CD14-positive monocyte (primary cell): ENCODE measurements at regions not wholly inside any gene's neighbourhood (a gene's known extent, or its start where the extent isn't known, plus 50 kb on each side); places are given as distances from the start of the nearest gene placed in this dataset.
"Not testable (repeated sequence)": the region's sequence is repeated elsewhere in the genome, so short reads cannot be mapped to it uniquely, and the experiment has no call there.

Experiments
- DNase-seq, 3 donors: peaks; one replicate each; pipeline ENCODE4 v3.0.0-alpha.2; 2011 to 2022
- H2AFZ ChIP-seq: 2 replicates; pipeline ENCODE4 v1.6.0; 2012; ENCODE audit warnings: mild to moderate bottlenecking, low read depth, low read length, inconsistent platforms; ENCODE audit not compliant: insufficient read depth, poor library complexity, severe bottlenecking
- H3K27ac ChIP-seq, 2 donors: 1 replicate in 1 of 2; 2 replicates in 1 of 2; pipeline ENCODE4 v1.5.1; 2012 to 2013; ENCODE audit warnings: low read length in 2 of 2, control low read depth in 1 of 2, inconsistent platforms in 1 of 2, low read depth in 1 of 2, mild to moderate bottlenecking in 1 of 2
- H3K27me3 ChIP-seq, 2 donors: one replicate each; pipeline versions ENCODE4 v1.6.0 to v1.6.1; 2011 to 2013; ENCODE audit warnings: low read length in 2 of 2; ENCODE audit not compliant: control insufficient read depth in 2 of 2, insufficient read depth in 2 of 2
- H3K36me3 ChIP-seq, 2 donors: replicated peaks in 1 of 2; 1 replicate in 1 of 2; 2 replicates in 1 of 2; pipeline versions ENCODE4 v1.5.1 to v1.6.1; 2012 to 2013; ENCODE audit warnings: low read length in 2 of 2, control low read depth in 1 of 2, inconsistent platforms in 1 of 2, mild to moderate bottlenecking in 1 of 2; ENCODE audit not compliant: insufficient read depth in 2 of 2, control insufficient read depth in 1 of 2
- H3K4me1 ChIP-seq, 2 donors: 1 replicate in 1 of 2; 2 replicates in 1 of 2; pipeline versions ENCODE4 v1.5.1 to v1.6.1; 2012 to 2013; ENCODE audit warnings: low read length in 2 of 2, control low read depth in 1 of 2, inconsistent platforms in 1 of 2, mild to moderate bottlenecking in 1 of 2, moderate library complexity in 1 of 2; ENCODE audit not compliant: insufficient read depth in 2 of 2, control insufficient read depth in 1 of 2
- H3K4me2 ChIP-seq: replicated peaks from 2 replicates; pipeline ENCODE3; 2012; ENCODE audit warnings: low read length, moderate library complexity, mild to moderate bottlenecking; ENCODE audit not compliant: poor library complexity, severe bottlenecking; ENCODE audit errors: extremely low read depth
- H3K4me3 ChIP-seq, 3 experiments: fragments of 200-600 bp in 1 of 3; sonication (generic) in 1 of 3; replicated peaks in 1 of 3; 1 replicate in 2 of 3; 2 replicates in 1 of 3; pipeline ENCODE4 v1.5.1; 2011 to 2013; ENCODE audit warnings: low read length in 3 of 3, mild to moderate bottlenecking in 3 of 3, control low read depth in 2 of 3, low read depth in 2 of 3, inconsistent platforms in 1 of 3, moderate library complexity in 1 of 3
- H3K79me2 ChIP-seq: 2 replicates; pipeline ENCODE4 v1.6.0; 2012; ENCODE audit warnings: mild to moderate bottlenecking, control low read depth, inconsistent platforms, low read length, moderate library complexity; ENCODE audit not compliant: insufficient read depth
- H3K9ac ChIP-seq: 2 replicates; pipeline ENCODE4 v1.6.0; 2017; ENCODE audit warnings: low read length, mild to moderate bottlenecking; ENCODE audit not compliant: insufficient read depth, poor library complexity, severe bottlenecking
- H3K9me3 ChIP-seq, 2 donors: replicated peaks in 1 of 2; 1 replicate in 1 of 2; 2 replicates in 1 of 2; pipeline versions ENCODE4 v1.5.1 to v1.6.1; 2012 to 2013; ENCODE audit warnings: low read length in 2 of 2, control low read depth in 1 of 2; ENCODE audit not compliant: control insufficient read depth in 1 of 2, insufficient read depth in 1 of 2
- H4K20me1 ChIP-seq: 2 replicates; pipeline ENCODE4 v1.6.0; 2012; ENCODE audit warnings: mild to moderate bottlenecking, low read length, control low read depth, moderate library complexity; ENCODE audit not compliant: insufficient read depth
- H3K27ac Mint-ChIP-seq, 7 donors: one replicate each; pipeline ENCODE4 v1.8.0; 2020; ENCODE audit warnings: mild to moderate bottlenecking in 7 of 7, mixed read lengths in 7 of 7, moderate library complexity in 6 of 7, inconsistent platforms in 2 of 7
- H3K27me3 Mint-ChIP-seq, 3 donors: one replicate each; pipeline ENCODE4 v1.8.0; 2021 to 2022; ENCODE audit warnings: low read depth in 3 of 3, mild to moderate bottlenecking in 3 of 3, mixed read lengths in 3 of 3, moderate library complexity in 3 of 3, inconsistent platforms in 1 of 3
- H3K36me3 Mint-ChIP-seq, 2 donors: one replicate each; pipeline ENCODE4 v1.8.0; 2020; ENCODE audit warnings: mixed read lengths in 2 of 2, inconsistent platforms in 1 of 2, mild to moderate bottlenecking in 1 of 2
- H3K4me1 Mint-ChIP-seq: one replicate; pipeline ENCODE4 v1.8.0; 2020; ENCODE audit warnings: mild to moderate bottlenecking, mixed read lengths
- H3K4me3 Mint-ChIP-seq, 2 donors: one replicate each; pipeline ENCODE4 v1.8.0; 2020; ENCODE audit warnings: mild to moderate bottlenecking in 2 of 2, mixed read lengths in 2 of 2, moderate library complexity in 1 of 2
- H3K9me3 Mint-ChIP-seq, 7 donors: one replicate each; pipeline ENCODE4 v1.8.0; 2020 to 2022; ENCODE audit warnings: mixed read lengths in 7 of 7, mild to moderate bottlenecking in 6 of 7, moderate library complexity in 6 of 7, inconsistent platforms in 2 of 7
- WGBS: methylation state at CpG from one replicate; pipeline ENCODE4 v1.1.5; 2013; ENCODE audit warnings: missing lambda C conversion rate; ENCODE audit not compliant: insufficient coverage; 5-methylcytosine and 5-hydroxymethylcytosine counted together
- intact Hi-C, 2 donors: fragments of 100-400 bp; cut with micrococcal nuclease; formaldehyde crosslinking; loops; one replicate each; pipeline versions ENCODE4 v1.15.0 to v1.15.1; 2023
- TF ChIP-seq, protein P1 (sequence below): fragments of 200-600 bp; IDR thresholded peaks from one replicate; pipeline ENCODE4 v1.8.0; 2022; ENCODE audit warnings: antibody characterized with exemption, mild to moderate bottlenecking

DNA sequence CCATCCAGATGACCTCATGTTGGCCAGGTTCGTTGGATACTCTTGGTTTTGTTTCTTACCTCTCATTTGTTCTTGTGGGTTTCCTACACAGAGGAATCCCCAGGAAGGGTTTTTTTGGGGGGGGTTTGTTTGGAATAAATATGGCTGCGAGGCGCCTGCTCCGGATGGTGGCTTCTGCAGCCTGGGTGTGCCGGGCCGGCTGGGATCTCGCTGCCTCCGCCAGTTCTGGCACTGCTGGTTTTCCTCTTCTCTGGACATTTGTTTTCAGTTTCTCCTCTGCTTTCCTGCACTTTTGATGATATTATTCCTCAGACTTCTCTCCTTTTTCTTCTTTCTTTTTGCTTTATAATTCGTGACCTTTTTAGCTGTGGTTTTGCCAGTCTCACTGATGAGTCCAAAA is 187.4 kb downstream of the OR4M2 start:
- peaks cover 5% of the 10 kb centered on the region in 2 donors for H3K4me1 ChIP-seq
- intact Hi-C loops, result no loop called here
- H3K9ac ChIP-seq, result no peak overlapping the region
- H3K4me3 ChIP-seq, result no peak overlapping the region
- no peak for DNase-seq
- Mint-ChIP-seq H3K27me3 (peaks cover 0 to 2% (median 0%) of the 10 kb centered on the region in 3 donors), H3K4me3 (no peak overlapping the region), H3K36me3 (no peaks in the 10 kb centered on the region), H3K4me1 (no peaks in the 10 kb centered on the region), H3K9me3 (no peaks in the 10 kb centered on the region), H3K27ac (no peak overlapping the region)
- 97% methylated on average over 7 of the region's 9 CpGs for WGBS
- no peaks in the 10 kb centered on the region for H4K20me1 ChIP-seq
- H3K36me3 ChIP-seq, result no peaks in the 10 kb centered on the region
- H3K4me2 ChIP-seq, result no peak overlapping the region
- no peaks in the 10 kb centered on the region for H3K79me2 ChIP-seq
- H3K9me3 ChIP-seq, result no peaks in the 10 kb centered on the region
- H2AFZ ChIP-seq, result no peak overlapping the region
- H3K27ac ChIP-seq, result no peak overlapping the region
- no peaks in the 10 kb centered on the region for H3K27me3 ChIP-seq
- TF ChIP-seq, protein P1, sequence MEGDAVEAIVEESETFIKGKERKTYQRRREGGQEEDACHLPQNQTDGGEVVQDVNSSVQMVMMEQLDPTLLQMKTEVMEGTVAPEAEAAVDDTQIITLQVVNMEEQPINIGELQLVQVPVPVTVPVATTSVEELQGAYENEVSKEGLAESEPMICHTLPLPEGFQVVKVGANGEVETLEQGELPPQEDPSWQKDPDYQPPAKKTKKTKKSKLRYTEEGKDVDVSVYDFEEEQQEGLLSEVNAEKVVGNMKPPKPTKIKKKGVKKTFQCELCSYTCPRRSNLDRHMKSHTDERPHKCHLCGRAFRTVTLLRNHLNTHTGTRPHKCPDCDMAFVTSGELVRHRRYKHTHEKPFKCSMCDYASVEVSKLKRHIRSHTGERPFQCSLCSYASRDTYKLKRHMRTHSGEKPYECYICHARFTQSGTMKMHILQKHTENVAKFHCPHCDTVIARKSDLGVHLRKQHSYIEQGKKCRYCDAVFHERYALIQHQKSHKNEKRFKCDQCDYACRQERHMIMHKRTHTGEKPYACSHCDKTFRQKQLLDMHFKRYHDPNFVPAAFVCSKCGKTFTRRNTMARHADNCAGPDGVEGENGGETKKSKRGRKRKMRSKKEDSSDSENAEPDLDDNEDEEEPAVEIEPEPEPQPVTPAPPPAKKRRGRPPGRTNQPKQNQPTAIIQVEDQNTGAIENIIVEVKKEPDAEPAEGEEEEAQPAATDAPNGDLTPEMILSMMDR, result no peak

DNA sequence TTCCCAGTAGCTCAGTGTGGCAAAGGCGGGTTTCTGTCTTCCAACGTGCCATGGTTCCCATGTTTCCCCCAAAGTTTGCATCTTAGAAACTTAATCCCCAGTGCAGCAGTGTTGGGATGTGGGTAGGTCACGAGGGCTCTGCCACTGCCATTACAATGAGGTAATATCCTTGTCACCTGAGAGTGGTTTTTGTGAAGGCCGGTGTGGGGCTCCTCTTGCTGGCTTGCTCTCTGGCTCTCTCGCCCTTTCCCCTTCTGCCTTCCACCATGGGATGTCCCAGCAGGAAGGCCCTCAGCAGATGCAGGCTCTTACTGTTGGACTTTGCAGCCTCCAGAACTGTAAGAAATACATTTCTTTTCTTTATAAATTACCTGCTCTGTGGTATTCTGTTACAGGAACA is 187.9 kb downstream of the OR4M2 start:
- H3K4me3 ChIP-seq, H2AFZ ChIP-seq, DNase-seq, H3K27me3 Mint-ChIP-seq, H3K9me3 Mint-ChIP-seq, H3K4me2 ChIP-seq, H3K79me2 ChIP-seq, H4K20me1 ChIP-seq, H3K27ac ChIP-seq, H3K27me3 ChIP-seq, H3K36me3 ChIP-seq, H3K27ac Mint-ChIP-seq, H3K4me1 ChIP-seq, intact Hi-C loops, H3K9ac ChIP-seq, H3K4me3 Mint-ChIP-seq, H3K4me1 Mint-ChIP-seq, H3K9me3 ChIP-seq, H3K36me3 Mint-ChIP-seq: not testable (repeated sequence)
- WGBS, result 90% methylated on average over 2 of the region's 5 CpGs

DNA sequence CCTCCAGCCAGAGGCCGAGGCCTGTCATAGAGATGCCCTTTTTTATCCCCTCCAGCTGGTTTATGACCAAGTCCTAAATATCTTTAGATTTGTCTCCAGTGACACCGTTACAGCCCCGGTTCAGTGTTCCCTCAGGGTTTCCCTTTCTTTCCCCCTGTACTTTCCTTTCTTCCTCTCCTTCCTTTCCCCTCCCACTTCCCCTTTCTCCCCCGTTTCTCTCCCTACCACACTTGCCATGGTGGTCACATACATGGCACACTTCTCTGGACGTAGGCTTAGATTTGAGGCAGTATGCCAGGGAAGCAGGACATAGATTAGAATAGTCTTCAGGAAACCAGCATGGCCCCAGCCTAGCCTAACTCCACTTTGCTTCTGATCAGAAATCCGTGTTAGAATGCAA is 188.3 kb downstream of the OR4M2 start:
- H3K36me3 ChIP-seq, H3K4me3 ChIP-seq, H3K27me3 Mint-ChIP-seq, H3K36me3 Mint-ChIP-seq, H3K4me1 ChIP-seq, H3K79me2 ChIP-seq, H4K20me1 ChIP-seq, H3K9me3 Mint-ChIP-seq, H3K27me3 ChIP-seq, intact Hi-C loops, H3K4me1 Mint-ChIP-seq, H3K9ac ChIP-seq, H3K27ac Mint-ChIP-seq, H3K9me3 ChIP-seq, H3K4me3 Mint-ChIP-seq, H3K27ac ChIP-seq, H3K4me2 ChIP-seq, H2AFZ ChIP-seq: not testable (repeated sequence)
- peak in 1 of 3 donors; percentile 32 for DNase-seq
- 40% methylated on average over 3 of the region's 6 CpGs for WGBS

DNA sequence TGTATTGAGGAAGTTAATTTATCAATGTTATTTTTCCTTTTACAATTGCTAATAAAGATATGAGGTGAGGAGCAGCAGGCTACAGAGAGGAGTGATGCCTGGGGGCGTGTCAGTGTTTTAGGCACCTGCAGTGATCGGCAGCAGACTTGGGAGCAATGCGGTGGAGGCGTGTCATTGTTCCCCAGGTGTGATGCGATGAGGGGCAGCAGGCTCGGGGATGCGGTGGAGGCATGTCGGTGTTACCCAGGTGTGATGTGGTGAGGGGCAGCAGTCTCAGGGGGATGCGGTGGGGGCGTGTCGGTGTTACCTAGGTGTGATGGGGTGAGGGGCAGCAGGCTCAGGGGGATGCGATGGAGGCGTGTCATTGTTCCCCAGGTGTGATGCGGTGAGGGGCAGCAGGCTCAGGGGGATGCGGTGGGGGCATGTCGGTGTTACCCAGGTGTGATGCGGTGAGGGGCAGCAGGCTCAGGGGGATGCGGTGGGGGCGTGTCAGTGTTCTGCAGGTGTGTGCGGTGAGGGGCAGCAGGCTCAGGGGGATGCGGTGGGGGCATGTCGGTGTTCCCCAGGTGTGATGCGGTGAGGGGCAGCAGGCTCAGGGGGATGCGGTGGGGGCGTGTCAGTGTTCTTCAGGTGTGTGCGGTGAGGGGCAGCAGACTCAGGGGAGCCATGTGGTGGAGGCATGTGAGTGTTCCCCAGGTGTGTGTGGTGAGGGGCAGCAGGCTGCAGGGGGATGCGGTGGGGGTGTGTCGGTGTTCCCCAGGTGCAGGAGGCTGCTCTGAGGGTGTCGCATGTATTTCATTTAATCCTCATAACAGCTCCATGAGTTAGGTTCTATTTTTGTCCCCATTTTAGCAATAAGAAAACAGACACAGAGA is 186.2 kb upstream of the GOLGA6L22 start:
- H3K27ac ChIP-seq, H3K27me3 ChIP-seq, H3K27ac Mint-ChIP-seq, H3K27me3 Mint-ChIP-seq, H3K4me3 ChIP-seq, H3K4me1 ChIP-seq, H3K9me3 ChIP-seq, H3K36me3 ChIP-seq, H2AFZ ChIP-seq, H3K4me3 Mint-ChIP-seq, H3K9ac ChIP-seq, H3K4me1 Mint-ChIP-seq, intact Hi-C loops, H3K79me2 ChIP-seq, H3K4me2 ChIP-seq, H3K9me3 Mint-ChIP-seq, H3K36me3 Mint-ChIP-seq, DNase-seq, H4K20me1 ChIP-seq: not testable (repeated sequence)
- WGBS, result 94% methylated on average over 19 of the region's 29 CpGs
